ENCODE measurements at regions not wholly inside any gene's neighbourhood (a gene's known extent, or its start where the extent isn't known, plus 50 kb on each side); places are given as distances from the start of the nearest gene placed in this dataset.

GRCh38 chr1:102800406-102800805 is 307.9 kb downstream of the COL11A1 start:
- TF ChIP-seq CTCF (IDR thresholded peaks at IDR 0.05) = no peak
- no peak for TF ChIP-seq POLR2A (IDR thresholded peaks at IDR 0.05)
